ENCODE measurements at regions not wholly inside any gene's neighbourhood (a gene's known extent, or its start where the extent isn't known, plus 50 kb on each side); places are given as distances from the start of the nearest gene placed in this dataset.

DNA sequence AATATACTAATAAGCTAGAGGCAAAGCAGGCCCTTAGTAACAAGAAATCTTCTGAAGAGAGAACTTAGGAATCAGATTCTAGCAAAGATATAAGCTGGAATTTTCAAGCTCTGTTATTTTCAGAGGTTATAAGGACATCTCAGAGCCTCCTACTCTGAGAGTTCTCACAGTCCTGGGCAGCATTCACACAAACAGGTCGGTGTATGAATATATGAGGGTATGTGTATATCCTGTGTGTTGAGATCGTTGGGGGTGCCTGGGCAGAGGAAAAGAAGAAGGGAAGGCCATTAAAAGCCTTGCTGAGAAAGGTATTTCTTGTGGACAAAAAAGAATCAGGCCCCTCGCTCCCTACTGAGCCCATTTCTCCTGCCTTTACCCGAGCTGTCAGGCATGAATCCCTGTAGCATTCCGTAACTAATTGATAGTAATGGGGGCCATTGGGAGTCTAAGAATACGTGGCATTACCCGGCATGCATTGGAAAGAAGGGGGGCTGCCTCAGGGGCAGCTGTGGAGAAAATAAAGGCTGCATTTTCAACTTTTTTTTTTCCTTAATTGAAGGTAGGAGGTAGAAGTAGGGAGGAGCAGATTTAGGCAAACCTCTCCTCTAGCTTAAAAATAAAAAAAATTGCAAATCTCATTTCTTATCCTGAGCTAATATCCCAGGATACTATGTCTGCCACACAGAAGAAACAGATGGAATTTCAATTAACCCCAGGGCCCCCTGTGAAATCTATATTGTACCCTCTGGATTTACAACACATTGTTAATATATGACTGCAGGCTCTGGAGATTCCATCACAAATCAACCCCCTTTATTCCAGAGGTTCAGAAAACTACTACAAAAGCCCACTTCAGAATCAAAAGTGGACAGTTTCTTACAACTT lies 103.8 kb downstream of the GTPBP8 start:
- no peak overlapping the region for H3K27ac ChIP-seq
- TF ChIP-seq CTCF (IDR thresholded peaks at IDR 0.05) (no peak), ZFX (IDR thresholded peaks at IDR 0.05; ENCODE audit: borderline replicate concordance) (no peak)

DNA sequence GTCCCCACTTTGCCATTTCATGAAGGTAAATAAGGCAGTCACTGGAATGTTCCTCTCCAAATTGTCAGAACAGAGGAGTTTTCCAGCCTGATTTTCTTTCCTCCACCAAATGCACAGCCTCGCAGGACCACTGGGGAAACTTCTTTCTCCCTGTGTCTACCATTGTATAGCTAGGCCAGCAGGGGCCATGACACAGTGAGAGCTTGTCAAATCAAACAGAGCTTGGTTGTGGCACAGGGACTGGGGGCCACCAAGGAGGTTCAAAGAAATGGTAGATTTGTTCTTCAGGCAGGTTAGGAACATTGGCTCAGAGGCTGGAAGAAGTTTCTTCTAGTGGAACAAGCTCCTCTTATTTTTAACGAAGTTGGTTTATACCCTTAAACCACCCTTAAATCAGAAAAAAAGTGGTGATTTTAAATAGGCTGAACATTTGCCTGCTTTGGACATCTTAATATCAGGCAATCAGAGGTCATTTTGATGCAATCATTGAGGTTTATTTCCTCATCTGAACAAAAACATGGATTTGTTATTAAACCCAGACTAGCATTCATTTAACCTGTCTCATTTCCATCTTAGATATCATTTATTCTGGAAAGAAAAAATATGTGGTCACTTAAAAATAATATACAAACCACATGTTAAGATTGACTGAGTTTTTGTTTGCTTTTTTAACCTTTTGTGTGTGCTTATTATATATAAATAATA lies 105.6 kb downstream of the GTPBP8 start:
- H3K27ac ChIP-seq, result no peak overlapping the region
- TF ChIP-seq ZFX (IDR thresholded peaks at IDR 0.05; ENCODE audit: borderline replicate concordance) (no peak), CTCF (IDR thresholded peaks at IDR 0.05) (no peak)

GRCh38 chr3:113097960-113098447 lies 107.2 kb downstream of the GTPBP8 start:
- TF ChIP-seq CTCF (IDR thresholded peaks at IDR 0.05) (no peak), ZFX (IDR thresholded peaks at IDR 0.05; ENCODE audit: borderline replicate concordance) (no peak)
- H3K27ac ChIP-seq, result no peak overlapping the region

- no peak overlapping the region for H3K27ac ChIP-seq
- TF ChIP-seq CTCF (IDR thresholded peaks at IDR 0.05) (no peak), ZFX (IDR thresholded peaks at IDR 0.05; ENCODE audit: borderline replicate concordance) (no peak)
Observed at GRCh38 chr3:113100063-113100462, 109.3 kb downstream of the GTPBP8 start.

DNA sequence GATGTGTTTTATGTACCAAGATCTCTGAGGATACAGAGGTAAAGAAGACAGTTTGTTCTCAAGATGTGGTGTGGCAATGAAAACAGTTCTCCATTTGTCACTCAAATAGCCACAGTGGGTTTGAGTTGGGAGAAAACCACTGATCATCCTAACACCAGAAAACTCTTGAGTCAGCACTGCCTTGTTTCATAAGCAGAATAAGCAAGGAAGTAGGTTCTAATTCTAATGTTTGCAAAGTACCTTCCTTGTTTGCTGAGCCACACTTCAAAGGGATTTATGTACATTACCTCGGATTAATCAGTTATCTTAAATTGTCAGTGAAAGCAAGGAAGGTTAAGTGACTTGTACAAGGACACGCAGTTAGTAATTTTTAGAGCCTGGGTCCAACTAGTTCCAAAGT lies 107.8 kb upstream of the BOC start:
- H3K27ac ChIP-seq, result no peak overlapping the region
- TF ChIP-seq ZFX (IDR thresholded peaks at IDR 0.05; ENCODE audit: borderline replicate concordance), result no peak
- no peak for TF ChIP-seq CTCF (IDR thresholded peaks at IDR 0.05)

DNA sequence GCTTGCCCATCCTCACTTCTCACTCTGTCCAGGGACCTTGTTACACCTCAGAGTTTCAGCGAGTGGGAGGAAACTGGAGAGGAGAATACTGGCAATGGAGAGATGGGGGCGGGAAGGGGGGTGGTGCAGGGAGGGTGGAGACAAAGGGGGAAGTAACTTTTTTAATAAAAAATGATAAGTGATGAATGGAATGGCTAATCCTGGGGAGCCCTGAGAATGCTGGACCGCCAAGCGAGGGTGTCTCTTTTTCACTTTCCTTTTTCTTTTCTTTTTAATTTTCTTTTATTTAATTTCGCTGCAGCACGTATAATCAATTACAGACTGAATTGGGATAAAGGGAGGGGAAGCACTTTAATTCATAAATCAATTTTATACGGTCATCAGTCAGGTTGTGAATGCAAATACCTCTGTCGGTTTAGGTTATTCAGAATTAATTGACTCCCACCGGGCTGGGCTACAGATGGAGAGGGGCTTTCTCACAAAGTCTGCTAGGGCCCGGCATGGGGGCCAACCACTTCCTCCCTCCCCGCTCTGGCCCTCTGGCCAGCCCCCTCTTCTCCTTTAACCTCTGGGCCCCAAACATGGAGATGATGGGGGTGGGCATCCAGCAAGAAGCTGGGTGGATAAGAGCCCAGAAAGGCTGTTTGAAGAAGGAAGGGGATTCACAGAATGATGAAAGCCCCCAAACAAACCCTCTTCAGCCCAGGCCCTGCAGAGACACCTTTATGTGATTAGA lies 106.8 kb upstream of the BOC start:
- TF ChIP-seq ZFX (IDR thresholded peaks at IDR 0.05; ENCODE audit: borderline replicate concordance), result no peak
- TF ChIP-seq CTCF (IDR thresholded peaks at IDR 0.05), result no peak
- H3K27ac ChIP-seq, result no peak overlapping the region
